Liver (tissue), 8 donors: ENCODE measurements at regions not wholly inside any gene's neighbourhood (a gene's known extent, or its start where the extent isn't known, plus 50 kb on each side); places are given as distances from the start of the nearest gene placed in this dataset.
A peak's percentile ranks its signal among the peaks of the same experiment; 100 is the strongest.

Experiments
- DNase-seq: peaks from one replicate; pipeline ENCODE4 v3.0.0-alpha.2; 2017; ENCODE audit warnings: low spot score
- H3K27ac ChIP-seq, 2 donors: one replicate each; pipeline ENCODE4 v1.7.0; 2013; ENCODE audit warnings: inconsistent platforms in 2 of 2, low read length in 2 of 2, control low read depth in 1 of 2, low read depth in 1 of 2, mild to moderate bottlenecking in 1 of 2
- H3K27me3 ChIP-seq, 4 donors: one replicate each; pipeline versions ENCODE4 v1.6.1 to v1.7.0; 2013; ENCODE audit warnings: low read length in 3 of 4, inconsistent platforms in 1 of 4, mild to moderate bottlenecking in 1 of 4, moderate library complexity in 1 of 4; ENCODE audit not compliant: control insufficient read depth in 4 of 4, insufficient read depth in 4 of 4
- H3K36me3 ChIP-seq, 4 donors: one replicate each; pipeline versions ENCODE4 v1.6.1 to v1.7.0; 2013; ENCODE audit warnings: low read length in 3 of 4, mild to moderate bottlenecking in 3 of 4, low read depth in 1 of 4, moderate library complexity in 1 of 4; ENCODE audit not compliant: control insufficient read depth in 4 of 4, insufficient read depth in 3 of 4
- H3K4me1 ChIP-seq, 4 donors: one replicate each; pipeline versions ENCODE4 v1.6.1 to v1.7.0; 2013; ENCODE audit warnings: low read length in 3 of 4, mild to moderate bottlenecking in 3 of 4, moderate library complexity in 1 of 4; ENCODE audit not compliant: control insufficient read depth in 4 of 4, insufficient read depth in 4 of 4
- H3K4me3 ChIP-seq, 3 donors: one replicate each; pipeline versions ENCODE4 v1.6.1 to v1.7.0; 2013; ENCODE audit warnings: low read length in 3 of 3, control low read depth in 1 of 3, low read depth in 1 of 3, mild to moderate bottlenecking in 1 of 3
- H3K9ac ChIP-seq, 2 donors: one replicate each; pipeline ENCODE4 v1.7.0; 2013; ENCODE audit warnings: low read length in 2 of 2, mild to moderate bottlenecking in 2 of 2, moderate library complexity in 2 of 2, control low read depth in 1 of 2, low read depth in 1 of 2
- H3K9me3 ChIP-seq, 4 donors: one replicate each; pipeline versions ENCODE4 v1.6.1 to v1.7.0; 2013; ENCODE audit warnings: low read length in 3 of 4; ENCODE audit not compliant: control insufficient read depth in 4 of 4
- CTCF ChIP-seq: fragments of 150-350 bp; IDR thresholded peaks from 2 replicates; pipeline ENCODE4 v1.5.1; 2017; ENCODE audit warnings: improper control_type of control experiment, low read depth, low read length; ENCODE audit not compliant: missing input control
- EGR1 ChIP-seq, 2 donors: IDR thresholded peaks; 2 replicates each; pipeline ENCODE4 v1.6.1; 2016 to 2018; ENCODE audit warnings: antibody characterized with exemption in 2 of 2, low read depth in 2 of 2
- FOXA1 ChIP-seq: IDR thresholded peaks from 2 replicates; pipeline ENCODE4 v1.6.1; 2016; ENCODE audit warnings: antibody characterized with exemption
- FOXA2 ChIP-seq: IDR thresholded peaks from 2 replicates; pipeline ENCODE4 v1.6.1; 2016; ENCODE audit warnings: antibody characterized with exemption
- GABPA ChIP-seq, 2 donors: IDR thresholded peaks in 1 of 2; conservative IDR thresholded peaks in 1 of 2; 2 replicates each; pipeline ENCODE4 v1.6.1; 2016; ENCODE audit warnings: antibody characterized with exemption in 2 of 2, mild to moderate bottlenecking in 1 of 2, moderate library complexity in 1 of 2
- HNF4A ChIP-seq, 2 donors: conservative IDR thresholded peaks; 2 replicates each; pipeline ENCODE4 v1.6.1; 2016; ENCODE audit warnings: antibody characterized with exemption in 2 of 2, mild to moderate bottlenecking in 2 of 2
- HNF4G ChIP-seq: IDR thresholded peaks from 2 replicates; pipeline ENCODE4 v1.6.1; 2016; ENCODE audit warnings: antibody characterized with exemption
- JUND ChIP-seq, 2 donors: IDR thresholded peaks; 2 replicates each; pipeline ENCODE4 v1.6.1; 2016; ENCODE audit warnings: antibody characterized with exemption in 2 of 2
- MAX ChIP-seq: IDR thresholded peaks from 2 replicates; pipeline ENCODE4 v1.6.1; 2016; ENCODE audit warnings: antibody characterized with exemption
- NR2F2 ChIP-seq: IDR thresholded peaks from 2 replicates; pipeline ENCODE4 v1.6.1; 2016; ENCODE audit warnings: antibody characterized with exemption
- RAD21 ChIP-seq, 2 donors: IDR thresholded peaks; 2 replicates each; pipeline ENCODE4 v1.6.1; 2016; ENCODE audit warnings: antibody characterized with exemption in 2 of 2, mild to moderate bottlenecking in 2 of 2
- REST ChIP-seq: IDR thresholded peaks from 2 replicates; pipeline ENCODE4 v1.6.1; 2016; ENCODE audit warnings: antibody characterized with exemption, mild to moderate bottlenecking
- RXRA ChIP-seq, 2 donors: IDR thresholded peaks; 2 replicates each; pipeline ENCODE4 v1.6.1; 2017 to 2018; ENCODE audit warnings: antibody characterized with exemption in 2 of 2, mild to moderate bottlenecking in 1 of 2
- SP1 ChIP-seq: IDR thresholded peaks from 2 replicates; pipeline ENCODE4 v1.6.1; 2018; ENCODE audit warnings: antibody characterized with exemption, mild to moderate bottlenecking
- TAF1 ChIP-seq: conservative IDR thresholded peaks from 2 replicates; pipeline ENCODE4 v1.6.1; 2016; ENCODE audit warnings: antibody characterized with exemption, mild to moderate bottlenecking
- YY1 ChIP-seq: IDR thresholded peaks from 2 replicates; pipeline ENCODE4 v1.6.1; 2016; ENCODE audit warnings: antibody characterized with exemption, mild to moderate bottlenecking
- ZBTB33 ChIP-seq: IDR thresholded peaks from 2 replicates; pipeline ENCODE4 v1.6.1; 2016; ENCODE audit warnings: antibody characterized with exemption
- WGBS: extraction: QIAGEN DNeasy Blood & Tissue Kit; methylation state at CpG from one replicate; pipeline ENCODE4 v1.1.7; 2013; 5-methylcytosine and 5-hydroxymethylcytosine counted together
- donor health status: healthy.
- donor health status: healthy.
- donor health status: healthy.
- donor health status: healthy.
- donor health status: healthy.

GRCh38 chr20:50272030-50272723 lies 81.5 kb downstream of the CEBPB start:
- 79% methylated on average over 8 of the region's 8 CpGs for WGBS
- DNase-seq: no peak
- Histone ChIP-seq H3K9ac (no peak overlapping the region), H3K27me3 (no peaks in the 10 kb centered on the region), H3K9me3 (no peaks in the 10 kb centered on the region), H3K4me1 (peaks cover 0 to 18% (median 15%) of the 10 kb centered on the region in 4 donors), H3K27ac (peak overlapping the region in 1 of 2 donors; percentile 74), H3K36me3 (no peaks in the 10 kb centered on the region), H3K4me3 (no peak overlapping the region)
- TF ChIP-seq SP1 (peak; percentile 6), MAX (no peak)

GRCh38 chr20:50272724-50273446 lies 82.3 kb downstream of the CEBPB start:
- WGBS: 62% methylated on average over 6 of the region's 6 CpGs
- no peaks in the 10 kb centered on the region for H3K27me3 ChIP-seq
- DNase-seq: no peak
- peak overlapping the region; percentile 74 to 79 for H3K27ac ChIP-seq
- H3K9me3 ChIP-seq: no peaks in the 10 kb centered on the region
- H3K9ac ChIP-seq: peak overlapping the region in 1 of 2 donors; percentile 9
- H3K4me3 ChIP-seq: no peak overlapping the region
- no peak for TF ChIP-seq HNF4A (conservative IDR thresholded peaks at IDR 0.05)
- peak in 1 of 2 donors; percentile 30 for TF ChIP-seq RAD21 (IDR thresholded peaks at IDR 0.05)
- H3K36me3 ChIP-seq: no peaks in the 10 kb centered on the region
- H3K4me1 ChIP-seq: peaks cover 0 to 18% (median 15%) of the 10 kb centered on the region in 4 donors

GRCh38 chr20:50273601-50274491 lies 83.2 kb downstream of the CEBPB start:
- 57% methylated on average over 19 of the region's 19 CpGs for WGBS
- Histone ChIP-seq H3K27ac (peak overlapping the region; percentile 74 to 79), H3K4me1 (peaks cover 6 to 24% (median 17%) of the 10 kb centered on the region in 4 donors), H3K4me3 (no peak overlapping the region), H3K9me3 (no peaks in the 10 kb centered on the region), H3K9ac (peak overlapping the region; percentile 38 to 57), H3K27me3 (no peaks in the 10 kb centered on the region), H3K36me3 (no peaks in the 10 kb centered on the region)
- no peak for DNase-seq
- TF ChIP-seq FOXA1 (no peak), GABPA (IDR thresholded peaks at IDR 0.05 in 1 of 2, conservative IDR thresholded peaks at IDR 0.05 in 1 of 2) (no peak), EGR1 (IDR thresholded peaks at IDR 0.05; ENCODE audit: low read depth in 2 of 2) (no peak), JUND (IDR thresholded peaks at IDR 0.05) (no peak), YY1 (no peak), HNF4G (no peak), RXRA (IDR thresholded peaks at IDR 0.05) (peak; percentile 82 to 83), REST (no peak), RAD21 (IDR thresholded peaks at IDR 0.05) (peak in 1 of 2 donors; percentile 21), FOXA2 (no peak), ZBTB33 (no peak), NR2F2 (no peak), CTCF (no peak), TAF1 (no peak), MAX (no peak)
